ENCODE measurements at regions not wholly inside any gene's neighbourhood (a gene's known extent, or its start where the extent isn't known, plus 50 kb on each side); places are given as distances from the start of the nearest gene placed in this dataset.

GRCh38 chr4:160217352-160217751 lies 1114.5 kb downstream of the RAPGEF2 start:
- TF ChIP-seq POLR2A (IDR thresholded peaks at IDR 0.05), result no peak
- TF ChIP-seq CTCF (IDR thresholded peaks at IDR 0.05), result no peak
